IMR-90 (cell line): ENCODE measurements at regions not wholly inside any gene's neighbourhood (a gene's known extent, or its start where the extent isn't known, plus 50 kb on each side); places are given as distances from the start of the nearest gene placed in this dataset.

Experiments used
- ATAC-seq: fragments of 200-7000 bp; cut with Tn5 transposase; 2 replicates; pipeline ENCODE4 v1.9.1; 2020; ENCODE audit warnings: low read depth, mild to moderate bottlenecking, moderate library complexity
- BruUV-seq: library from RNA; stranded (reverse); fragments of 400-500 nt; replicated peaks from 2 replicates; lab custom pipeline; 2021; lab: Mats Ljungman, UMichigan
- CTCF ChIA-PET: fragments of 300-600 bp; formaldehyde crosslinking; extraction: SDS; loops from one replicate; lab custom pipeline; 2021; ENCODE audit warnings: antibody characterized with exemption; lab: Yijun Ruan, JAX
- POLR2A ChIA-PET: fragments of 300-600 bp; sonication (Branson Sonifier 250); formaldehyde crosslinking; loops from one replicate; lab custom pipeline; 2022; ENCODE audit warnings: antibody characterized with exemption; ENCODE audit not compliant: unreplicated experiment; lab: Charles Lee
- DNase-seq: peaks from one replicate; pipeline ENCODE4 v3.0.0; 2013
- H2AFZ ChIP-seq: replicated peaks from 2 replicates; pipeline ENCODE3; 2013; ENCODE audit warnings: low read length, mild to moderate bottlenecking; ENCODE audit not compliant: poor library complexity
- H2AK5ac ChIP-seq: 2 replicates; pipeline ENCODE4 v1.6.1; 2013; ENCODE audit warnings: low read depth, low read length, inconsistent platforms
- H2AK9ac ChIP-seq: replicated peaks from 2 replicates; pipeline ENCODE3; 2013; ENCODE audit warnings: mild to moderate bottlenecking, low read depth, low read length, moderate library complexity; ENCODE audit not compliant: poor library complexity
- H2BK120ac ChIP-seq: 2 replicates; pipeline ENCODE4 v1.6.1; 2013; ENCODE audit warnings: low read depth, low read length, inconsistent platforms
- H2BK15ac ChIP-seq: 3 replicates; pipeline ENCODE4 v1.6.1; 2013; ENCODE audit warnings: low read depth, low read length, inconsistent platforms
- H2BK20ac ChIP-seq: 2 replicates; pipeline ENCODE4 v1.6.1; 2013; ENCODE audit warnings: low read depth, mild to moderate bottlenecking, inconsistent platforms, low read length, moderate library complexity
- H2BK5ac ChIP-seq: 2 replicates; pipeline ENCODE4 v1.6.1; 2013; ENCODE audit warnings: mild to moderate bottlenecking, low read depth, low read length, inconsistent platforms; ENCODE audit not compliant: poor library complexity, severe bottlenecking
- H3K14ac ChIP-seq: replicated peaks from 2 replicates; pipeline ENCODE4 v1.6.1; 2013; ENCODE audit warnings: low read depth, low read length, inconsistent platforms
- H3K18ac ChIP-seq: 2 replicates; pipeline ENCODE4 v1.6.1; 2013; ENCODE audit warnings: low read depth, low read length, control low read depth
- H3K23ac ChIP-seq: 2 replicates; pipeline ENCODE4 v1.6.1; 2013; ENCODE audit warnings: low read depth, low read length, inconsistent platforms
- H3K27ac ChIP-seq: 2 replicates; pipeline ENCODE4 v1.5.1; 2013; ENCODE audit warnings: mild to moderate bottlenecking, control low read depth, low read length; ENCODE audit not compliant: insufficient read depth
- H3K27me3 ChIP-seq: 2 replicates; pipeline ENCODE4 v1.6.1; 2013; ENCODE audit warnings: low read length; ENCODE audit not compliant: control insufficient read depth, insufficient read depth
- H3K36me3 ChIP-seq: 2 replicates; pipeline ENCODE4 v1.6.1; 2013; ENCODE audit warnings: low read length, mixed read lengths; ENCODE audit not compliant: control insufficient read depth, insufficient read depth
- H3K4ac ChIP-seq: 2 replicates; pipeline ENCODE4 v1.6.1; 2013; ENCODE audit warnings: low read depth, low read length, inconsistent platforms
- H3K4me1 ChIP-seq: 2 replicates; pipeline ENCODE4 v1.6.1; 2013; ENCODE audit warnings: low read length, mixed read lengths; ENCODE audit not compliant: control insufficient read depth, insufficient read depth
- H3K4me2 ChIP-seq: 2 replicates; pipeline ENCODE4 v1.6.1; 2013; ENCODE audit warnings: low read depth, mild to moderate bottlenecking, control low read depth, low read length, moderate library complexity
- H3K4me3 ChIP-seq: 2 replicates; pipeline ENCODE4 v1.5.1; 2013; ENCODE audit warnings: low read depth, mild to moderate bottlenecking, control low read depth, low read length, moderate library complexity; ENCODE audit not compliant: insufficient read depth
- H3K56ac ChIP-seq: 2 replicates; pipeline ENCODE4 v1.6.1; 2013; ENCODE audit warnings: low read length, inconsistent platforms; ENCODE audit not compliant: insufficient read depth; ENCODE audit errors: extremely low read depth
- H3K79me1 ChIP-seq, 2 experiments: 2 replicates each; pipeline ENCODE4 v1.6.1; 2013; ENCODE audit warnings: low read length in 2 of 2, inconsistent platforms in 1 of 2, low read depth in 1 of 2
- H3K9ac ChIP-seq: 2 replicates; pipeline ENCODE4 v1.6.1; 2013; ENCODE audit warnings: low read depth, low read length, control low read depth
- H3K9me1 ChIP-seq: 2 replicates; pipeline ENCODE4 v1.6.1; 2013; ENCODE audit warnings: low read length, inconsistent platforms; ENCODE audit not compliant: insufficient read depth
- H3K9me3 ChIP-seq: 2 replicates; pipeline ENCODE4 v1.6.1; 2013; ENCODE audit warnings: low read length; ENCODE audit not compliant: control insufficient read depth, insufficient read depth
- H4K20me1 ChIP-seq: 2 replicates; pipeline ENCODE4 v1.6.1; 2013; ENCODE audit warnings: low read length, inconsistent platforms; ENCODE audit not compliant: insufficient read depth
- H4K5ac ChIP-seq: 2 replicates; pipeline ENCODE4 v1.6.1; 2013; ENCODE audit warnings: mild to moderate bottlenecking, low read depth, low read length, control low read depth
- H4K8ac ChIP-seq, 2 experiments: 2 replicates each; pipeline ENCODE4 v1.6.1; 2013; ENCODE audit warnings: low read depth in 2 of 2, low read length in 2 of 2, control low read depth in 1 of 2, inconsistent platforms in 1 of 2
- H4K91ac ChIP-seq: 2 replicates; pipeline ENCODE4 v1.6.1; 2013; ENCODE audit warnings: low read depth, low read length, inconsistent platforms; ENCODE audit not compliant: insufficient read depth
- BHLHE40 ChIP-seq: fragments of 150-350 bp; IDR thresholded peaks from 2 replicates; pipeline ENCODE4 v1.6.1; 2016; ENCODE audit warnings: mild to moderate bottlenecking, low read depth, low read length
- CEBPB ChIP-seq: IDR thresholded peaks from 2 replicates; pipeline ENCODE4 v1.6.1; 2012; ENCODE audit warnings: low read depth, low read length, improper control_type of control experiment
- CHD1 ChIP-seq: IDR thresholded peaks from 2 replicates; pipeline ENCODE4 v1.6.1; 2012; ENCODE audit warnings: low read depth, low read length, improper control_type of control experiment
- CTCF ChIP-seq: conservative IDR thresholded peaks from 2 replicates; pipeline ENCODE4 v1.5.1; 2012; ENCODE audit warnings: mild to moderate bottlenecking, low read depth, low read length, improper control_type of control experiment
- ELK1 ChIP-seq: fragments of 150-350 bp; IDR thresholded peaks from 2 replicates; pipeline ENCODE4 v1.6.1; 2016; ENCODE audit warnings: low read depth, mild to moderate bottlenecking, low read length, moderate library complexity, borderline replicate concordance
- FOS ChIP-seq: fragments of 150-350 bp; IDR thresholded peaks from 2 replicates; pipeline ENCODE4 v1.6.1; 2016; ENCODE audit warnings: low read depth, low read length
- MAFK ChIP-seq: IDR thresholded peaks from 2 replicates; pipeline ENCODE4 v1.6.1; 2012; ENCODE audit warnings: low read depth, low read length, improper control_type of control experiment
- MAZ ChIP-seq: IDR thresholded peaks from 2 replicates; pipeline ENCODE4 v1.6.1; 2012; ENCODE audit warnings: low read depth, mild to moderate bottlenecking, low read length, improper control_type of control experiment, moderate library complexity, borderline replicate concordance
- MXI1 ChIP-seq: IDR thresholded peaks from 2 replicates; pipeline ENCODE4 v1.6.1; 2012; ENCODE audit warnings: low read depth, mild to moderate bottlenecking, low read length, moderate library complexity, borderline replicate concordance
- NFE2L2 ChIP-seq: fragments of 150-350 bp; IDR thresholded peaks from 2 replicates; pipeline ENCODE4 v1.6.1; 2016; ENCODE audit warnings: low read depth, mild to moderate bottlenecking, low read length
- POLR2A ChIP-seq: IDR thresholded peaks from 2 replicates; pipeline ENCODE4 v1.6.1; 2012; ENCODE audit warnings: mild to moderate bottlenecking, low read depth, low read length
- RAD21 ChIP-seq: IDR thresholded peaks from 2 replicates; pipeline ENCODE4 v1.6.1; 2012; ENCODE audit warnings: low read length, improper control_type of control experiment
- RCOR1 ChIP-seq: IDR thresholded peaks from 2 replicates; pipeline ENCODE4 v1.6.1; 2012; ENCODE audit warnings: mild to moderate bottlenecking, low read length, improper control_type of control experiment; ENCODE audit not compliant: insufficient replicate concordance
- RFX5 ChIP-seq: IDR thresholded peaks from 2 replicates; pipeline ENCODE4 v1.8.0; 2012; ENCODE audit warnings: low read depth, mild to moderate bottlenecking, low read length, moderate library complexity
- SMC3 ChIP-seq: fragments of 150-350 bp; IDR thresholded peaks from 2 replicates; pipeline ENCODE4 v1.6.1; 2016; ENCODE audit warnings: low read depth, mild to moderate bottlenecking, antibody characterized with exemption, low read length, moderate library complexity
- WGBS, 2 experiments: methylation state at CpG; one replicate each; pipeline versions ENCODE4 v1.1.5 to v1.1.7; 2013; ENCODE audit warnings: missing lambda C conversion rate in 2 of 2; ENCODE audit not compliant: insufficient read length in 1 of 2; ENCODE audit errors: extremely low coverage in 2 of 2; 5-methylcytosine and 5-hydroxymethylcytosine counted together
- dilution Hi-C: fragments of 300-500 bp; cut with HindIII; formaldehyde crosslinking; loops from one replicate; pipeline ENCODE4 v1.14.3; 2018; ENCODE audit warnings: low sequenced_read_pairs; ENCODE audit not compliant: unreplicated experiment
- in situ Hi-C: fragments of 300-500 bp; cut with MboI; formaldehyde crosslinking; loops from 3 replicates; pipeline ENCODE4 v1.14.3; 2019; ENCODE audit warnings: low sequenced_read_pairs, inconsistent platforms, mixed read lengths
- intact Hi-C: fragments of 100-400 bp; cut with micrococcal nuclease; formaldehyde crosslinking; loops from 2 replicates; pipeline ENCODE4 v1.10.0; 2022
- TF ChIP-seq, protein P1 (sequence below): fragments of 150-350 bp; IDR thresholded peaks from 2 replicates; pipeline ENCODE4 v1.6.1; 2017; ENCODE audit warnings: mild to moderate bottlenecking, antibody characterized with exemption, low read length, low read depth

GRCh38 chr11:88051396-88051795, 123.8 kb downstream of the RAB38 start:
- H2AFZ ChIP-seq: no peak overlapping the region
- H3K27ac ChIP-seq: no peak overlapping the region
- no peak overlapping the region for H2BK5ac ChIP-seq
- no peaks in the 10 kb centered on the region for H3K27me3 ChIP-seq
- peak overlapping the region; percentile 41; the same call in 1 of the 2 replicates for H2BK20ac ChIP-seq
- ChIA-PET POLR2A (no interaction called here), CTCF (no interaction called here)
- no peak overlapping the region for H3K23ac ChIP-seq
- no peak overlapping the region; the same call in 1 of the 2 replicates for H3K4me2 ChIP-seq
- no peak overlapping the region for H3K56ac ChIP-seq
- no peaks in the 10 kb centered on the region for H3K9me1 ChIP-seq
- H4K5ac ChIP-seq: no peak overlapping the region
- peak overlapping the region; percentile 52; the same call in 1 of the 2 replicates for H2BK120ac ChIP-seq
- dilution Hi-C loops: no loop called here
- H2BK15ac ChIP-seq: no peak overlapping the region
- BruUV-seq: no TSS peak
- no CpG with 5 or more reads among the region's 2 CpGs for WGBS, 2 experiments
- H3K4me3 ChIP-seq: no peak overlapping the region
- H3K4me1 ChIP-seq: 0 out of 2 replicates have a peak, but pooled peaks cover 2% of the 10 kb centered on the region
- intact Hi-C loops: no loop called here
- 0 out of 2 replicates have a peak overlapping the region, but pooled peaks have one; percentile 47 for H3K18ac ChIP-seq
- H2AK9ac ChIP-seq: no peak overlapping the region
- peak overlapping the region in 1 of 2 experiments; percentile 40; a peak in 1 of 4 replicates for H4K8ac ChIP-seq
- H3K4ac ChIP-seq: no peak overlapping the region
- no peak overlapping the region for H4K91ac ChIP-seq
- ATAC-seq: no peak
- H3K9me3 ChIP-seq: no peaks in the 10 kb centered on the region
- H3K79me1 ChIP-seq: no peaks in the 10 kb centered on the region
- in situ Hi-C loops: no loop called here
- DNase-seq: peak; percentile 47
- no peaks in the 10 kb centered on the region for H3K36me3 ChIP-seq
- no peaks in the 10 kb centered on the region for H4K20me1 ChIP-seq
- H2AK5ac ChIP-seq: no peak overlapping the region; the same call in 1 of the 2 replicates
- H3K9ac ChIP-seq: no peak overlapping the region
- H3K14ac ChIP-seq: no peak overlapping the region
- no peak for TF ChIP-seq BHLHE40
- no peak for TF ChIP-seq CEBPB
- TF ChIP-seq FOS: no peak
- no peak for TF ChIP-seq RFX5
- TF ChIP-seq RCOR1: no peak
- no peak for TF ChIP-seq CTCF
- no peak for TF ChIP-seq ELK1
- TF ChIP-seq RAD21: no peak
- TF ChIP-seq SMC3: no peak
- TF ChIP-seq CHD1: no peak
- no peak for TF ChIP-seq POLR2A
- TF ChIP-seq, protein P1, sequence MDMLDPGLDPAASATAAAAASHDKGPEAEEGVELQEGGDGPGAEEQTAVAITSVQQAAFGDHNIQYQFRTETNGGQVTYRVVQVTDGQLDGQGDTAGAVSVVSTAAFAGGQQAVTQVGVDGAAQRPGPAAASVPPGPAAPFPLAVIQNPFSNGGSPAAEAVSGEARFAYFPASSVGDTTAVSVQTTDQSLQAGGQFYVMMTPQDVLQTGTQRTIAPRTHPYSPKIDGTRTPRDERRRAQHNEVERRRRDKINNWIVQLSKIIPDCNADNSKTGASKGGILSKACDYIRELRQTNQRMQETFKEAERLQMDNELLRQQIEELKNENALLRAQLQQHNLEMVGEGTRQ: no peak
- TF ChIP-seq MAFK: no peak
- no peak for TF ChIP-seq MAZ
- no peak for TF ChIP-seq NFE2L2
- TF ChIP-seq MXI1: no peak
